Stimulated activated naive CD8-positive, alpha-beta T cell treated with anti-CD3 and anti-CD28 coated beads, Interleukin-15, amount 100 ng/mL, for 72 hours (primary cell): ENCODE measurements at regions not wholly inside any gene's neighbourhood (a gene's known extent, or its start where the extent isn't known, plus 50 kb on each side); places are given as distances from the start of the nearest gene placed in this dataset.
"Not testable (repeated sequence)": the region's sequence is repeated elsewhere in the genome, so short reads cannot be mapped to it uniquely, and the experiment has no call there.

Experiments
- ATAC-seq: fragments of 150-1000 bp; cut with Tn5 transposase; 2 replicates; pipeline ENCODE4 v1.10.0; 2021; ENCODE audit warnings: mild to moderate bottlenecking, moderate library complexity
- DNase-seq, 2 donors: peaks; one replicate each; pipeline ENCODE4 v3.0.0; 2021 to 2022
- H3K27ac Mint-ChIP-seq, 2 donors: one replicate each; pipeline ENCODE4 v1.8.0; 2022; ENCODE audit warnings: mild to moderate bottlenecking in 2 of 2, mixed read lengths in 2 of 2, moderate library complexity in 2 of 2
- H3K27me3 Mint-ChIP-seq: one replicate; pipeline ENCODE4 v1.8.0; 2022; ENCODE audit warnings: mixed read lengths
- H3K4me1 Mint-ChIP-seq: one replicate; pipeline ENCODE4 v1.8.0; 2022; ENCODE audit warnings: mild to moderate bottlenecking, mixed read lengths
- H3K4me3 Mint-ChIP-seq, 2 donors: one replicate each; pipeline ENCODE4 v1.8.0; 2022; ENCODE audit warnings: mild to moderate bottlenecking in 2 of 2, mixed read lengths in 2 of 2, moderate library complexity in 1 of 2
- H3K9me3 Mint-ChIP-seq, 2 donors: one replicate each; pipeline ENCODE4 v1.8.0; 2022; ENCODE audit warnings: mixed read lengths in 2 of 2

- Mint-ChIP-seq H3K27me3 (no peaks in the 10 kb centered on the region), H3K27ac (no peak overlapping the region), H3K9me3 (peaks cover 0 to 2% of the 10 kb centered on the region in 2 donors), H3K4me1 (no peaks in the 10 kb centered on the region), H3K4me3 (no peak overlapping the region)
- DNase-seq (no peak), ATAC-seq (no peak)
Measured at GRCh38 chr3:36182024-36182423, 198.3 kb upstream of the STAC start.

DNA sequence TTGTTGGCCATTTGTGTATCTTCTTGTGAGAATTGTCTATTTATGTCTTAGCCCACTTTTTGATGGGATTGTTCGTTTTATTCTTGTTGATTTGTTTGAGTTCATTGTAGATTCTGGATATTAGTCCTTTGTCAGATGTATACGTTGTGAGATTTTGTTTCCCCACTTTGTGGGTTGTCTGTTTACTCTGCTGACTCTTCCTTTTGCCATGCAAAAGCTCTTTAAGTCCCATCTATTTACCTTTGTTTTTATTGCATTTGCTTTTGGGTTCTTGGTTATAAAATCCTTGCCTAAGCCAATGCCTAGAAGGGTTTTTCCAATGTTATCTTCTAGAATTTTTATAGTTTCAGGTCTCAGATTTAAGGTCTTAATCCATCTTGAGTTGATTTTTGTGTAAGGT lies 193.1 kb upstream of the STAC start:
- peaks cover 5 to 16% of the 10 kb centered on the region in 2 donors for H3K9me3 Mint-ChIP-seq
- not testable (repeated sequence) for DNase-seq, H3K27me3 Mint-ChIP-seq, H3K4me3 Mint-ChIP-seq, H3K27ac Mint-ChIP-seq, H3K4me1 Mint-ChIP-seq, ATAC-seq

- DNase-seq (no peak), ATAC-seq (no peak)
- Mint-ChIP-seq H3K27me3 (no peaks in the 10 kb centered on the region), H3K27ac (no peak overlapping the region), H3K4me3 (no peak overlapping the region), H3K4me1 (no peaks in the 10 kb centered on the region), H3K9me3 (peaks cover 5 to 6% of the 10 kb centered on the region in 2 donors)
Measured at GRCh38 chr3:36192901-36193300, 187.4 kb upstream of the STAC start.

- no peaks in the 10 kb centered on the region for H3K4me1 Mint-ChIP-seq
- H3K9me3 Mint-ChIP-seq = peaks cover 5% of the 10 kb centered on the region in 2 donors
- no peak overlapping the region for H3K27ac Mint-ChIP-seq
- H3K4me3 Mint-ChIP-seq = no peak overlapping the region
- no peaks in the 10 kb centered on the region for H3K27me3 Mint-ChIP-seq
- DNase-seq = no peak
- ATAC-seq = no peak
Measured at GRCh38 chr3:36193448-36193847, 186.9 kb upstream of the STAC start.

- H3K27me3 Mint-ChIP-seq = no peaks in the 10 kb centered on the region
- no peaks in the 10 kb centered on the region for H3K4me1 Mint-ChIP-seq
- H3K9me3 Mint-ChIP-seq = peaks cover 0 to under 1% of the 10 kb centered on the region in 2 donors
- ATAC-seq (no peak), DNase-seq (no peak)
- no peak overlapping the region for H3K27ac Mint-ChIP-seq
- no peak overlapping the region for H3K4me3 Mint-ChIP-seq
Measured at GRCh38 chr3:36196058-36196457, 184.2 kb upstream of the STAC start.

- H3K9me3 Mint-ChIP-seq = no peaks in the 10 kb centered on the region
- no peak for DNase-seq
Measured at GRCh38 chr3:36197151-36197550, 183.2 kb upstream of the STAC start.

GRCh38 chr3:36201546-36201945 lies 178.8 kb upstream of the STAC start:
- H3K4me3 Mint-ChIP-seq = no peak overlapping the region
- ATAC-seq (no peak), DNase-seq (no peak)
- no peaks in the 10 kb centered on the region for H3K4me1 Mint-ChIP-seq
- no peaks in the 10 kb centered on the region for H3K9me3 Mint-ChIP-seq
- no peaks in the 10 kb centered on the region for H3K27me3 Mint-ChIP-seq
- no peak overlapping the region for H3K27ac Mint-ChIP-seq

More at GRCh38 chr3:36197151-36197550, 183.2 kb upstream of the STAC start:
- ATAC-seq = no peak
- H3K4me1 Mint-ChIP-seq = no peaks in the 10 kb centered on the region
- no peak overlapping the region for H3K4me3 Mint-ChIP-seq
- H3K27me3 Mint-ChIP-seq = no peaks in the 10 kb centered on the region
- H3K27ac Mint-ChIP-seq = no peak overlapping the region

DNA sequence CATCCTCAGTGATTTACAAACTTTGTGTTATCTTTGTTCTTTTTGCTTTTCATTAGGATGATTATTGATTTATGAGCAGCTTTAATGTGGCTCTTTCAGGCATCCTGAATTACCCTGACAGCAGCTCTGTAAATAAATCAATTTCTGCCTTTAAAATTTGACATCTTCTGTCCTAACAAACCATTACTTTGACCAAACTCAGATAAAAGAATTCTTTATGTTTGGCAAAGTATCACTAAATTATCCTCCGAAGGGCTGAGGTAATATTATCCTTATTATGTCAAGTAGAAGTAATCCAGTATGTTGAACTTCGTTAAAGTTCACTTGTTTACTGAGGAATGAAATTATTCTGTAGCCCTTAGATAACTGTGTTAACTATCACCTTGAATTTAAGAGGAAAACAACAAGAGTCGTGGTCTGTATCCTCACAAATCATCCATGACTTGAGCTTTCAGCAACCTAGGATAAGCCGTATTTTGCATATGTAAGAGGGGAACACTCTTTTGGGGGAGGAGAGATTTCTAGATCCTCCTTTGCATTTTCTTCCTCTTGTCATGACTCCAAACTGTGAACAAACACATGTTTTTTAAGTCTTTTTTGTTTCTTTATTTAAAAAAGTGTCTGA lies 173.2 kb upstream of the STAC start:
- Mint-ChIP-seq H3K4me3 (no peak overlapping the region), H3K27ac (no peak overlapping the region), H3K4me1 (no peaks in the 10 kb centered on the region), H3K27me3 (no peaks in the 10 kb centered on the region), H3K9me3 (no peaks in the 10 kb centered on the region)
- DNase-seq = no peak
- no peak for ATAC-seq

GRCh38 chr3:36210840-36211651 lies 169.3 kb upstream of the STAC start:
- Mint-ChIP-seq H3K4me3 (no peak overlapping the region), H3K9me3 (no peaks in the 10 kb centered on the region), H3K27me3 (no peaks in the 10 kb centered on the region), H3K27ac (no peak overlapping the region), H3K4me1 (no peaks in the 10 kb centered on the region)
- ATAC-seq = no peak
- DNase-seq = no peak

- Mint-ChIP-seq H3K4me1 (no peaks in the 10 kb centered on the region), H3K9me3 (no peaks in the 10 kb centered on the region)
- ATAC-seq = no peak
Measured at GRCh38 chr3:36211652-36211999, 168.7 kb upstream of the STAC start.

GRCh38 chr3:36212251-36212650 lies 168.1 kb upstream of the STAC start:
- H3K27ac Mint-ChIP-seq = no peak overlapping the region

More at GRCh38 chr3:36211652-36211999, 168.7 kb upstream of the STAC start:
- Mint-ChIP-seq H3K27me3 (no peaks in the 10 kb centered on the region), H3K27ac (no peak overlapping the region), H3K4me3 (no peak overlapping the region)
- DNase-seq = no peak

GRCh38 chr3:36214460-36214859 lies 165.8 kb upstream of the STAC start:
- H3K27me3 Mint-ChIP-seq = no peaks in the 10 kb centered on the region
- no peak overlapping the region for H3K4me3 Mint-ChIP-seq
- peaks cover 0 to 5% of the 10 kb centered on the region in 2 donors for H3K9me3 Mint-ChIP-seq
- no peak overlapping the region for H3K27ac Mint-ChIP-seq
- H3K4me1 Mint-ChIP-seq = no peaks in the 10 kb centered on the region
- ATAC-seq = no peak
- DNase-seq = no peak

More at GRCh38 chr3:36212251-36212650, 168.1 kb upstream of the STAC start:
- Mint-ChIP-seq H3K4me3 (no peak overlapping the region), H3K27me3 (no peaks in the 10 kb centered on the region), H3K4me1 (no peaks in the 10 kb centered on the region), H3K9me3 (no peaks in the 10 kb centered on the region)
- ATAC-seq (no peak), DNase-seq (no peak)

DNA sequence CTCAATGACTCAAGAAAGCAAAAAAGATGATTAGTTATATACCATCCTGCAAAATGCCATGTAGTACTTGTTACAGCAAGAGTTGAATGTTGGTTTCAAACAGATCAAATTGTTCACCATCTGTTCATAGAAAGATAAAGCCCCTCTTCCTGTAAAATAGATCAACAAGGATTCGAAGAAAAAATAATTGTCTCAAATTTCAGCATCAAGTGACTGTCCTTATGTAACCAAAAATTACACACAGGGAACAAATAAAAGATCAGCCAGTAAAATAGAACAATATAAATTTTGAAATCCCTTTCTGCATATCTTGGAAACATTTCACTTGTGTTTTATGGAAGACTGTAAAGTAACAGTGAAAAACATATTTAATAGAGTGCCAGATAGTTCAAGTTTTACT lies 165.1 kb upstream of the STAC start:
- Mint-ChIP-seq H3K9me3 (peaks cover 0 to 5% of the 10 kb centered on the region in 2 donors), H3K4me3 (no peak overlapping the region), H3K27me3 (no peaks in the 10 kb centered on the region), H3K27ac (no peak overlapping the region), H3K4me1 (no peaks in the 10 kb centered on the region)
- ATAC-seq (no peak), DNase-seq (no peak)

DNA sequence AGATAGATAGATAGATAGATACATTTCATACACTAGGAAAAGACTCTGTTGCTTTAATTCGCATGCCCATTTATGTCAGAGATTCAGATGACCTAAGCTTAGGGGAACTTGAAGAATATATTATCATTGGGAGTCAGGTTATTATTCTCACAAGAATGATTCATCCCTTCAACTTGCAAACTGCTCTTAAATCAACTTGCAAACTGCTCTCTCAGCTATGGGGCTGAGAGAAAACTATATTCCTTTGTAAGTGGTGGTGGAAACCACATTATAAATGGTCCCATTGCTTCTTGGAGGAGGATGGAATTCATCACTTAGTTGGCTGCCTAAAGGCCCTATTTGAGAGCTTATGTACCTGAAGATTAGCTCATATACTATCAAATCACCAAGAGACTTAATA lies 160.9 kb upstream of the STAC start:
- Mint-ChIP-seq H3K27ac (no peak overlapping the region), H3K4me1 (no peaks in the 10 kb centered on the region), H3K27me3 (no peaks in the 10 kb centered on the region), H3K9me3 (peaks cover 0 to 5% of the 10 kb centered on the region in 2 donors), H3K4me3 (no peak overlapping the region)
- no peak for DNase-seq
- ATAC-seq = no peak

GRCh38 chr3:36220173-36220572 lies 160.1 kb upstream of the STAC start:
- H3K4me3 Mint-ChIP-seq = no peak overlapping the region
- DNase-seq (no peak), ATAC-seq (no peak)
- H3K27me3 Mint-ChIP-seq = no peaks in the 10 kb centered on the region
- H3K4me1 Mint-ChIP-seq = no peaks in the 10 kb centered on the region
- no peak overlapping the region for H3K27ac Mint-ChIP-seq
- H3K9me3 Mint-ChIP-seq = peaks cover 0 to 5% of the 10 kb centered on the region in 2 donors

DNA sequence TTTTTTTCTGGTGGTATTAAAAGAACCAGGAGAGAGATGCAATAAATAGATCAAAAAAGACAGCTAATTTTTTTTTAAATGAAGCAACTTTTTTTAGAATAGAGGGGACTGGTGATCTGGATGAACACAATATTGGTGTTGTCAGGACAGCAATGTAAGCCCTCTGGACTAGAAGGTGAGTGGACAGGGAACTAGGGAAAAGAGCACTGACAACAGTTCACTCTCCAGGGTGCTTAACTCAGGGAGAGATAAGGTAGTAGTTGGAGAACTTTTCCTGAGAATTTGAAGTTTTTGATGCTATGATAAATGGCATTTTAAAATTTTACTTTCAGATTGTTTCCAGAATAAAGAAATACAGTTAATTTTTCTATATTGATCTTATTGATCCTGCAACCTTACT lies 158.3 kb upstream of the STAC start:
- H3K27ac Mint-ChIP-seq = no peak overlapping the region
- H3K27me3 Mint-ChIP-seq = no peaks in the 10 kb centered on the region
- DNase-seq (no peak), ATAC-seq (no peak)
- peaks cover 0 to 5% of the 10 kb centered on the region in 2 donors for H3K9me3 Mint-ChIP-seq
- H3K4me3 Mint-ChIP-seq = no peak overlapping the region
- H3K4me1 Mint-ChIP-seq = no peaks in the 10 kb centered on the region
